ENCODE measurements at regions not wholly inside any gene's neighbourhood (a gene's known extent, or its start where the extent isn't known, plus 50 kb on each side); places are given as distances from the start of the nearest gene placed in this dataset.

GRCh38 chr10:44143556-44143955, 241.3 kb downstream of the CXCL12 start:
- Histone ChIP-seq H3K27ac (no peak overlapping the region), H3K9me3 (no peaks in the 10 kb centered on the region), H3K27me3 (no peaks in the 10 kb centered on the region), H3K4me3 (no peak overlapping the region), H3K4me1 (no peaks in the 10 kb centered on the region), H3K36me3 (no peaks in the 10 kb centered on the region)
- TF ChIP-seq, protein P1, sequence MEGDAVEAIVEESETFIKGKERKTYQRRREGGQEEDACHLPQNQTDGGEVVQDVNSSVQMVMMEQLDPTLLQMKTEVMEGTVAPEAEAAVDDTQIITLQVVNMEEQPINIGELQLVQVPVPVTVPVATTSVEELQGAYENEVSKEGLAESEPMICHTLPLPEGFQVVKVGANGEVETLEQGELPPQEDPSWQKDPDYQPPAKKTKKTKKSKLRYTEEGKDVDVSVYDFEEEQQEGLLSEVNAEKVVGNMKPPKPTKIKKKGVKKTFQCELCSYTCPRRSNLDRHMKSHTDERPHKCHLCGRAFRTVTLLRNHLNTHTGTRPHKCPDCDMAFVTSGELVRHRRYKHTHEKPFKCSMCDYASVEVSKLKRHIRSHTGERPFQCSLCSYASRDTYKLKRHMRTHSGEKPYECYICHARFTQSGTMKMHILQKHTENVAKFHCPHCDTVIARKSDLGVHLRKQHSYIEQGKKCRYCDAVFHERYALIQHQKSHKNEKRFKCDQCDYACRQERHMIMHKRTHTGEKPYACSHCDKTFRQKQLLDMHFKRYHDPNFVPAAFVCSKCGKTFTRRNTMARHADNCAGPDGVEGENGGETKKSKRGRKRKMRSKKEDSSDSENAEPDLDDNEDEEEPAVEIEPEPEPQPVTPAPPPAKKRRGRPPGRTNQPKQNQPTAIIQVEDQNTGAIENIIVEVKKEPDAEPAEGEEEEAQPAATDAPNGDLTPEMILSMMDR (IDR thresholded peaks at IDR 0.05): no peak
- intact Hi-C loops (cut with DNase I): no loop called here
- ATAC-seq (no peak), DNase-seq (no peak)

DNA sequence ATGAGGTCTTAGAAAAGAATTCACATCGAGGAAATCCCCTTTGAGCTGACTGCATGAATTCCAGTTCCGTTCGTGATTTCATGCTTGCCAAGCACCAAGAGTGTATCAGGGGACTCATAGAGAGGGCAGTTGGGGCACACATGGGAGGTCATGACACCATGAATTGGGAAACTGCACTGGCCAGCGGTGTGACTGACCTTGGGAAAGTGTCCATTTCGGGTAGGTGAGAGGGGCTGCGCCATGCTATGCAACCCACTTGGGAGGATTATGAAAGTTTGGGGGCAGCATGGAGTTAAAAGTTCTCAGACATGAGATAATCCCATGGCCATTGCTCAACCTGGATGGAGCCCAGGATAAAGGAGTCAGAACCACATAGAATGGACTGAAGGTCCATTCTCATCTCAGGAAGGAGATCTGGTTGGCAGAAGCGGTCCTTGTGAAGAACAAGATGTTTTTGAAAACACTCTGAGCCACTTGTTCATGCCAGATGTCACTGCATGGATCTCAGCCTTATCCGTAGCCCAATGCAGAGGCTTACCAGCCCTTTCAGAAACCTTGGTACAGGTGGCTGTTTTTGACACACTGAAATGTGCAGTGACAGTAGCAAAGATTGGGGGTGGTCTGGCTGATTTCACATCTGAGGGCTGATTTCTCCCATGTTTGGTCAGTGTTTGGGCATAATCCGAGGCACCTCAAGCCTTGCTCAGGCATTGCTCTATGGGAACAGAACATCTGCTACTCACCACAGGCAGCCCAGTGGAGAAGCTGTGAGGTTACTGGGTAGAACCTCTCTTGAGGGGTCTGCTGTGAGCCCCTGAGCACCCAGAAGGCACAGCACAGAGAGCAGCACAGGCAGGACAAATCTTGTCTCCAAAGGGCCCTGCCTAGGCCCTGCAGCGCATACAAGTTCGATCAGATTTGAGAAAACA, 252.3 kb downstream of the CXCL12 start:
- no peak for DNase-seq
- Histone ChIP-seq H3K27ac (no peak overlapping the region), H3K9me3 (no peaks in the 10 kb centered on the region), H3K4me3 (no peak overlapping the region), H3K36me3 (no peaks in the 10 kb centered on the region), H3K4me1 (no peaks in the 10 kb centered on the region), H3K27me3 (no peaks in the 10 kb centered on the region)
- intact Hi-C loops (cut with DNase I): no loop called here
- ATAC-seq: no peak
- TF ChIP-seq, protein P1 (IDR thresholded peaks at IDR 0.05): no peak

- no peak overlapping the region for H3K4me3 ChIP-seq
- TF ChIP-seq, protein P1 (IDR thresholded peaks at IDR 0.05): no peak
- H3K9me3 ChIP-seq: no peaks in the 10 kb centered on the region
- no peaks in the 10 kb centered on the region for H3K27me3 ChIP-seq
- no peaks in the 10 kb centered on the region for H3K36me3 ChIP-seq
- intact Hi-C loops (cut with DNase I): no loop called here
- H3K27ac ChIP-seq: no peak overlapping the region
- H3K4me1 ChIP-seq: no peaks in the 10 kb centered on the region
- no peak for ATAC-seq
- no peak for DNase-seq
Measured at GRCh38 chr10:44126291-44126717, 258.6 kb downstream of the CXCL12 start.

DNA sequence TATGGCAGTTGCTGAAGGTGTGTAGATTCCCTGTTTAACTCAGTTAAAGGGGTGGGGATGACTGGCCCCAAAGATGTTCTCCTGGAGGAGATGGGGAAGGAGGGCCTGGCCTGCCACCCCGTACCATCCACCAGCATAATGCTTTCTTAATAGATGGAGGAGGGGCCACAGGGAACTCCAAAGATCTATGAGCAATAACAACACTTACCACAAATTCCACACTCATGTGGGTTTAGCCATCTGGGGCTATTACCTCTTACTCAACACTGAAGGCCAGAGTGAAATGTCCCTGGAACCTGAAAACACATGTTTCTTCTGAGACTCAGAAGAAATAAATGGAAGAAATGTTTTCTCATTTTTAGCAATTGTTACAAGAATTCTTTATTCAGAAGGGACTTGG, 259.0 kb downstream of the CXCL12 start:
- Histone ChIP-seq H3K27me3 (no peaks in the 10 kb centered on the region), H3K4me1 (no peaks in the 10 kb centered on the region), H3K4me3 (no peak overlapping the region), H3K27ac (no peak overlapping the region), H3K9me3 (no peaks in the 10 kb centered on the region), H3K36me3 (no peaks in the 10 kb centered on the region)
- TF ChIP-seq, protein P1 (IDR thresholded peaks at IDR 0.05): no peak
- no peak for ATAC-seq
- intact Hi-C loops (cut with DNase I): no loop called here
- no peak for DNase-seq

- Histone ChIP-seq H3K36me3 (no peaks in the 10 kb centered on the region), H3K27me3 (no peaks in the 10 kb centered on the region), H3K4me3 (no peak overlapping the region), H3K9me3 (no peaks in the 10 kb centered on the region), H3K4me1 (no peaks in the 10 kb centered on the region), H3K27ac (no peak overlapping the region)
- TF ChIP-seq, protein P1 (IDR thresholded peaks at IDR 0.05): no peak
- no peak for ATAC-seq
- DNase-seq: no peak
- intact Hi-C loops (cut with DNase I): no loop called here
Measured at GRCh38 chr10:44118500-44118899, 266.4 kb downstream of the CXCL12 start.
